ENCODE measurements at regions not wholly inside any gene's neighbourhood (a gene's known extent, or its start where the extent isn't known, plus 50 kb on each side); places are given as distances from the start of the nearest gene placed in this dataset.
A peak's percentile ranks its signal among the peaks of the same experiment; 100 is the strongest.

- no peaks in the 10 kb centered on the region for H3K36me3 ChIP-seq (ENCODE audit: control insufficient read depth in 2 of 2, insufficient read depth in 2 of 2, low read length in 2 of 2)
- no peaks in the 10 kb centered on the region for H3K27me3 ChIP-seq (ENCODE audit: control insufficient read depth in 2 of 2, insufficient read depth in 2 of 2, low read length in 2 of 2)
- peak overlapping the region; percentile 63 to 71 for H3K27ac ChIP-seq (ENCODE audit: low read depth in 2 of 2, low read length in 2 of 2)
- H3K4me3 ChIP-seq (ENCODE audit: low read length in 2 of 2) = no peak overlapping the region
- no peaks in the 10 kb centered on the region for H3K9me3 ChIP-seq (ENCODE audit: control insufficient read depth in 2 of 2, low read length in 2 of 2)
- H3K9ac ChIP-seq (ENCODE audit: low read depth in 1 of 2, low read length in 2 of 2) = peak overlapping the region; percentile 26 to 38
- H3K4me1 ChIP-seq (ENCODE audit: control insufficient read depth in 2 of 2, insufficient read depth in 2 of 2, low read length in 2 of 2) = peaks cover 12 to 14% of the 10 kb centered on the region in 2 donors
Measured at GRCh38 chr1:201703621-201704438, 125.1 kb upstream of the IPO9 start.

GRCh38 chr1:201704439-201704792 lies 124.5 kb upstream of the IPO9 start:
- Histone ChIP-seq H3K27ac (ENCODE audit: low read depth in 2 of 2, low read length in 2 of 2) (no peak overlapping the region), H3K4me3 (ENCODE audit: low read length in 2 of 2) (no peak overlapping the region), H3K9me3 (ENCODE audit: control insufficient read depth in 2 of 2, low read length in 2 of 2) (no peaks in the 10 kb centered on the region), H3K9ac (ENCODE audit: low read depth in 1 of 2, low read length in 2 of 2) (no peak overlapping the region), H3K27me3 (ENCODE audit: control insufficient read depth in 2 of 2, insufficient read depth in 2 of 2, low read length in 2 of 2) (no peaks in the 10 kb centered on the region), H3K4me1 (ENCODE audit: control insufficient read depth in 2 of 2, insufficient read depth in 2 of 2, low read length in 2 of 2) (peaks cover 12 to 14% of the 10 kb centered on the region in 2 donors), H3K36me3 (ENCODE audit: control insufficient read depth in 2 of 2, insufficient read depth in 2 of 2, low read length in 2 of 2) (no peaks in the 10 kb centered on the region)

- H3K36me3 ChIP-seq (ENCODE audit: control insufficient read depth in 2 of 2, insufficient read depth in 2 of 2, low read length in 2 of 2) = no peaks in the 10 kb centered on the region
- H3K4me1 ChIP-seq (ENCODE audit: control insufficient read depth in 2 of 2, insufficient read depth in 2 of 2, low read length in 2 of 2) = peaks cover 12 to 18% of the 10 kb centered on the region in 2 donors
- H3K4me3 ChIP-seq (ENCODE audit: low read length in 2 of 2) = no peak overlapping the region
- H3K9me3 ChIP-seq (ENCODE audit: control insufficient read depth in 2 of 2, low read length in 2 of 2) = no peaks in the 10 kb centered on the region
- no peak overlapping the region for H3K27ac ChIP-seq (ENCODE audit: low read depth in 2 of 2, low read length in 2 of 2)
- no peaks in the 10 kb centered on the region for H3K27me3 ChIP-seq (ENCODE audit: control insufficient read depth in 2 of 2, insufficient read depth in 2 of 2, low read length in 2 of 2)
- H3K9ac ChIP-seq (ENCODE audit: low read depth in 1 of 2, low read length in 2 of 2) = no peak overlapping the region
Measured at GRCh38 chr1:201705389-201705788, 123.6 kb upstream of the IPO9 start.

GRCh38 chr1:201706109-201706508 lies 122.8 kb upstream of the IPO9 start:
- no peaks in the 10 kb centered on the region for H3K27me3 ChIP-seq (ENCODE audit: control insufficient read depth in 2 of 2, insufficient read depth in 2 of 2, low read length in 2 of 2)
- no peak overlapping the region for H3K9ac ChIP-seq (ENCODE audit: low read depth in 1 of 2, low read length in 2 of 2)
- peaks cover 12 to 18% of the 10 kb centered on the region in 2 donors for H3K4me1 ChIP-seq (ENCODE audit: control insufficient read depth in 2 of 2, insufficient read depth in 2 of 2, low read length in 2 of 2)
- H3K4me3 ChIP-seq (ENCODE audit: low read length in 2 of 2) = no peak overlapping the region
- H3K9me3 ChIP-seq (ENCODE audit: control insufficient read depth in 2 of 2, low read length in 2 of 2) = no peaks in the 10 kb centered on the region
- H3K27ac ChIP-seq (ENCODE audit: low read depth in 2 of 2, low read length in 2 of 2) = no peak overlapping the region
- H3K36me3 ChIP-seq (ENCODE audit: control insufficient read depth in 2 of 2, insufficient read depth in 2 of 2, low read length in 2 of 2) = no peaks in the 10 kb centered on the region

GRCh38 chr1:201707027-201707426 lies 121.9 kb upstream of the IPO9 start:
- Histone ChIP-seq H3K4me1 (ENCODE audit: control insufficient read depth in 2 of 2, insufficient read depth in 2 of 2, low read length in 2 of 2) (peaks cover 12 to 18% of the 10 kb centered on the region in 2 donors), H3K36me3 (ENCODE audit: control insufficient read depth in 2 of 2, insufficient read depth in 2 of 2, low read length in 2 of 2) (no peaks in the 10 kb centered on the region), H3K4me3 (ENCODE audit: low read length in 2 of 2) (no peak overlapping the region), H3K27me3 (ENCODE audit: control insufficient read depth in 2 of 2, insufficient read depth in 2 of 2, low read length in 2 of 2) (no peaks in the 10 kb centered on the region), H3K27ac (ENCODE audit: low read depth in 2 of 2, low read length in 2 of 2) (no peak overlapping the region), H3K9ac (ENCODE audit: low read depth in 1 of 2, low read length in 2 of 2) (no peak overlapping the region), H3K9me3 (ENCODE audit: control insufficient read depth in 2 of 2, low read length in 2 of 2) (no peaks in the 10 kb centered on the region)

- H3K9ac ChIP-seq (ENCODE audit: low read depth in 1 of 2, low read length in 2 of 2) = no peak overlapping the region
- H3K9me3 ChIP-seq (ENCODE audit: control insufficient read depth in 2 of 2, low read length in 2 of 2) = no peaks in the 10 kb centered on the region
- no peak overlapping the region for H3K4me3 ChIP-seq (ENCODE audit: low read length in 2 of 2)
- H3K27ac ChIP-seq (ENCODE audit: low read depth in 2 of 2, low read length in 2 of 2) = no peak overlapping the region
- H3K4me1 ChIP-seq (ENCODE audit: control insufficient read depth in 2 of 2, insufficient read depth in 2 of 2, low read length in 2 of 2) = peaks cover 18 to 21% of the 10 kb centered on the region in 2 donors
- H3K27me3 ChIP-seq (ENCODE audit: control insufficient read depth in 2 of 2, insufficient read depth in 2 of 2, low read length in 2 of 2) = no peaks in the 10 kb centered on the region
- no peaks in the 10 kb centered on the region for H3K36me3 ChIP-seq (ENCODE audit: control insufficient read depth in 2 of 2, insufficient read depth in 2 of 2, low read length in 2 of 2)
Measured at GRCh38 chr1:201707656-201708055, 121.3 kb upstream of the IPO9 start.

- Histone ChIP-seq H3K9me3 (ENCODE audit: control insufficient read depth in 2 of 2, low read length in 2 of 2) (no peaks in the 10 kb centered on the region), H3K9ac (ENCODE audit: low read depth in 1 of 2, low read length in 2 of 2) (no peak overlapping the region), H3K36me3 (ENCODE audit: control insufficient read depth in 2 of 2, insufficient read depth in 2 of 2, low read length in 2 of 2) (no peaks in the 10 kb centered on the region), H3K4me3 (ENCODE audit: low read length in 2 of 2) (no peak overlapping the region), H3K27ac (ENCODE audit: low read depth in 2 of 2, low read length in 2 of 2) (peak overlapping the region in 1 of 2 donors; percentile 6), H3K4me1 (ENCODE audit: control insufficient read depth in 2 of 2, insufficient read depth in 2 of 2, low read length in 2 of 2) (peaks cover 20 to 22% of the 10 kb centered on the region in 2 donors), H3K27me3 (ENCODE audit: control insufficient read depth in 2 of 2, insufficient read depth in 2 of 2, low read length in 2 of 2) (no peaks in the 10 kb centered on the region)
Measured at GRCh38 chr1:201708085-201708512, 120.9 kb upstream of the IPO9 start.

- Histone ChIP-seq H3K4me3 (ENCODE audit: low read length in 2 of 2) (no peak overlapping the region), H3K27ac (ENCODE audit: low read depth in 2 of 2, low read length in 2 of 2) (peak overlapping the region in 1 of 2 donors; percentile 6), H3K27me3 (ENCODE audit: control insufficient read depth in 2 of 2, insufficient read depth in 2 of 2, low read length in 2 of 2) (no peaks in the 10 kb centered on the region), H3K4me1 (ENCODE audit: control insufficient read depth in 2 of 2, insufficient read depth in 2 of 2, low read length in 2 of 2) (peaks cover 19 to 20% of the 10 kb centered on the region in 2 donors), H3K9me3 (ENCODE audit: control insufficient read depth in 2 of 2, low read length in 2 of 2) (no peaks in the 10 kb centered on the region), H3K9ac (ENCODE audit: low read depth in 1 of 2, low read length in 2 of 2) (no peak overlapping the region), H3K36me3 (ENCODE audit: control insufficient read depth in 2 of 2, insufficient read depth in 2 of 2, low read length in 2 of 2) (no peaks in the 10 kb centered on the region)
Measured at GRCh38 chr1:201708691-201709090, 120.3 kb upstream of the IPO9 start.

- peaks cover 21 to 23% of the 10 kb centered on the region in 2 donors for H3K4me1 ChIP-seq (ENCODE audit: control insufficient read depth in 2 of 2, insufficient read depth in 2 of 2, low read length in 2 of 2)
- no peaks in the 10 kb centered on the region for H3K9me3 ChIP-seq (ENCODE audit: control insufficient read depth in 2 of 2, low read length in 2 of 2)
- H3K27me3 ChIP-seq (ENCODE audit: control insufficient read depth in 2 of 2, insufficient read depth in 2 of 2, low read length in 2 of 2) = no peaks in the 10 kb centered on the region
- no peak overlapping the region for H3K9ac ChIP-seq (ENCODE audit: low read depth in 1 of 2, low read length in 2 of 2)
- H3K27ac ChIP-seq (ENCODE audit: low read depth in 2 of 2, low read length in 2 of 2) = no peak overlapping the region
- no peak overlapping the region for H3K4me3 ChIP-seq (ENCODE audit: low read length in 2 of 2)
- H3K36me3 ChIP-seq (ENCODE audit: control insufficient read depth in 2 of 2, insufficient read depth in 2 of 2, low read length in 2 of 2) = no peaks in the 10 kb centered on the region
Measured at GRCh38 chr1:201709564-201710295, 119.2 kb upstream of the IPO9 start.

Measured in mucosa of rectum (tissue), 2 donors.